Hepatocyte (in vitro differentiated cells): ENCODE measurements at regions not wholly inside any gene's neighbourhood (a gene's known extent, or its start where the extent isn't known, plus 50 kb on each side); places are given as distances from the start of the nearest gene placed in this dataset.

Source experiments
- DNase-seq: peaks from one replicate; pipeline ENCODE4 v3.0.0-alpha.2; 2016; ENCODE audit warnings: low spot score
- H2AFZ ChIP-seq: fragments of 200-600 bp; sonication (generic); 2 replicates; pipeline ENCODE4 v1.6.0; 2016; ENCODE audit warnings: antibody characterized with exemption, mild to moderate bottlenecking
- H3K27ac ChIP-seq: fragments of 200-600 bp; sonication (generic); 2 replicates; pipeline ENCODE4 v1.5.1; 2016; ENCODE audit warnings: mild to moderate bottlenecking
- H3K27me3 ChIP-seq: fragments of 200-600 bp; sonication (generic); 2 replicates; pipeline ENCODE4 v1.6.1; 2016
- H3K36me3 ChIP-seq: fragments of 200-600 bp; sonication (generic); replicated peaks from 2 replicates; pipeline ENCODE4 v1.5.1; 2016; ENCODE audit warnings: low read depth; ENCODE audit not compliant: insufficient read depth
- H3K4me1 ChIP-seq: fragments of 200-600 bp; sonication (generic); 2 replicates; pipeline ENCODE4 v1.5.1; 2016; ENCODE audit warnings: mild to moderate bottlenecking, moderate library complexity; ENCODE audit not compliant: insufficient read depth
- H3K4me2 ChIP-seq: fragments of 200-600 bp; sonication (generic); 2 replicates; pipeline ENCODE4 v1.6.0; 2016
- H3K4me3 ChIP-seq: fragments of 200-600 bp; sonication (generic); 2 replicates; pipeline ENCODE4 v1.5.1; 2016; ENCODE audit warnings: mild to moderate bottlenecking
- H3K79me2 ChIP-seq: fragments of 200-600 bp; sonication (generic); 2 replicates; pipeline ENCODE4 v1.6.0; 2017; ENCODE audit warnings: mild to moderate bottlenecking
- H3K9me2 ChIP-seq: fragments of 200-600 bp; sonication (generic); replicated peaks from 2 replicates; pipeline ENCODE4 v1.6.0; 2017; ENCODE audit warnings: mild to moderate bottlenecking; ENCODE audit not compliant: insufficient read depth
- H3K9me3 ChIP-seq: fragments of 200-600 bp; sonication (generic); 2 replicates; pipeline ENCODE4 v1.5.1; 2016; ENCODE audit warnings: low read depth, mild to moderate bottlenecking
- H4K20me1 ChIP-seq: fragments of 200-600 bp; sonication (generic); 2 replicates; pipeline ENCODE4 v1.6.0; 2016; ENCODE audit warnings: mild to moderate bottlenecking; ENCODE audit not compliant: insufficient read depth, poor library complexity, severe bottlenecking
- EZH2 ChIP-seq: fragments of 200-600 bp; sonication (generic); IDR thresholded peaks from 2 replicates; pipeline ENCODE4 v1.6.1; 2016; ENCODE audit warnings: antibody characterized with exemption, mild to moderate bottlenecking, borderline replicate concordance
- EZH2phosphoT487 ChIP-seq: fragments of 200-600 bp; sonication (generic); IDR thresholded peaks from one replicate; pipeline ENCODE4 v1.6.1; 2018; ENCODE audit warnings: antibody characterized with exemption, mild to moderate bottlenecking, low read depth, moderate library complexity; ENCODE audit not compliant: unreplicated experiment, severe bottlenecking
- WGBS: methylation state at CpG from one replicate; pipeline ENCODE4 v1.1.6; 2016; ENCODE audit warnings: low lambda C conversion rate; ENCODE audit errors: missing lambda C conversion rate; 5-methylcytosine and 5-hydroxymethylcytosine counted together
- TF ChIP-seq, protein P1 (sequence below): fragments of 200-600 bp; sonication (generic); IDR thresholded peaks from 2 replicates; pipeline ENCODE4 v1.5.1; 2016; ENCODE audit warnings: antibody characterized with exemption, mild to moderate bottlenecking; ENCODE audit not compliant: poor library complexity

DNA sequence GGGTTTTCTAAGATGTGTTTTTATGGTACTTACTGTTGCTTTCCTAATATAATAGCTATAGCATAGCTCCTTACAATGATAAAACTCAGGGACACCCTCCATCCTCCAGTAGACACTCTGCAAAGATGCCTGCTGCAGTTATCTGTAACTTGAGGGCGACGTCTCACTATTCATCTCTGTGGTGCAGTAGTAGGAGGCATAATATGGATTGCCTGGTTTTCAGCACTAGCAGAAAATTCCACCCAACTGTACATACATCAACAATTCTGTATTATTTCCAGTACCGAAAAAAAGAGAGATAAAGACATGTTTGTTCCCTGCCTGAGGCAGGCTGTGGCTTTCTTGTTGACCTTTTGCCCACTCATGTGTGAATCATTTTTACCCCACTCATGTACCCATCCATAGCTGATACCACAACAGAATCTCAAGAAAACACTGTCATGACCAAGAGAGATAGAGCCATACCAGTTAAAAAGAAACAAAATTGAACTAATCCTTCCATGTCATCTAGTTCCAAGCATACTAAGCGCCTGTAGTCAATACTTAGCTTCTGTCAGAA is 220.1 kb downstream of the RAB28 start:
- Histone ChIP-seq H3K9me2 (no peaks in the 10 kb centered on the region), H3K27ac (no peak overlapping the region), H3K36me3 (no peaks in the 10 kb centered on the region), H3K4me2 (no peak overlapping the region), H4K20me1 (no peaks in the 10 kb centered on the region), H3K4me1 (no peaks in the 10 kb centered on the region), H3K9me3 (no peaks in the 10 kb centered on the region), H3K4me3 (no peak overlapping the region), H3K27me3 (no peaks in the 10 kb centered on the region), H2AFZ (no peak overlapping the region), H3K79me2 (no peaks in the 10 kb centered on the region)
- WGBS = 86% methylated on average over 4 of the region's 4 CpGs
- DNase-seq = no peak
- TF ChIP-seq EZH2 (no peak), EZH2phosphoT487 (no peak)
- TF ChIP-seq, protein P1, sequence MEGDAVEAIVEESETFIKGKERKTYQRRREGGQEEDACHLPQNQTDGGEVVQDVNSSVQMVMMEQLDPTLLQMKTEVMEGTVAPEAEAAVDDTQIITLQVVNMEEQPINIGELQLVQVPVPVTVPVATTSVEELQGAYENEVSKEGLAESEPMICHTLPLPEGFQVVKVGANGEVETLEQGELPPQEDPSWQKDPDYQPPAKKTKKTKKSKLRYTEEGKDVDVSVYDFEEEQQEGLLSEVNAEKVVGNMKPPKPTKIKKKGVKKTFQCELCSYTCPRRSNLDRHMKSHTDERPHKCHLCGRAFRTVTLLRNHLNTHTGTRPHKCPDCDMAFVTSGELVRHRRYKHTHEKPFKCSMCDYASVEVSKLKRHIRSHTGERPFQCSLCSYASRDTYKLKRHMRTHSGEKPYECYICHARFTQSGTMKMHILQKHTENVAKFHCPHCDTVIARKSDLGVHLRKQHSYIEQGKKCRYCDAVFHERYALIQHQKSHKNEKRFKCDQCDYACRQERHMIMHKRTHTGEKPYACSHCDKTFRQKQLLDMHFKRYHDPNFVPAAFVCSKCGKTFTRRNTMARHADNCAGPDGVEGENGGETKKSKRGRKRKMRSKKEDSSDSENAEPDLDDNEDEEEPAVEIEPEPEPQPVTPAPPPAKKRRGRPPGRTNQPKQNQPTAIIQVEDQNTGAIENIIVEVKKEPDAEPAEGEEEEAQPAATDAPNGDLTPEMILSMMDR = no peak

DNA sequence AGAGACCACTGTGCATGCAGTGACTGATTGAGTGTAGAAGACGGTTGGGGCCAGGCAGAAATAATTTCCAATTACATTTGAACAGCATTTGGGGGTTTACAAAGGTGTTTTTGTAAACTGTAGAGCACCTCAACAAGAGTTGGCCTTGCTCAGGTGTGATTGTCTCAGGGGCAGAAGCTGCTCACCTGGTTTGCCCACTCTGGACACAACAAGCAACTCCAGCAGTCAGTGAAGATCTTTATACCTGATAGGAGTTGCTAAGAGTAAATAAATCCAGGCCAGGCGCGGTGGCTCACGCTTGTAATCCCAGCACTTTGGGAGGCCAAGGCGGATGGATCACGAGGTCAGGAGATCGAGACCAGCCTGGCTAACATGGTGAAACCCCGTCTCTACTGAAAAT is 221.3 kb downstream of the RAB28 start:
- no peaks in the 10 kb centered on the region for H3K9me2 ChIP-seq
- H3K4me3 ChIP-seq = no peak overlapping the region
- no peak overlapping the region for H2AFZ ChIP-seq
- no peaks in the 10 kb centered on the region for H3K4me1 ChIP-seq
- no peak for DNase-seq
- 90% methylated on average over 8 of the region's 8 CpGs for WGBS
- no peaks in the 10 kb centered on the region for H3K27me3 ChIP-seq
- H3K4me2 ChIP-seq = no peak overlapping the region
- no peak overlapping the region for H3K27ac ChIP-seq
- TF ChIP-seq EZH2 (no peak), EZH2phosphoT487 (no peak)
- TF ChIP-seq, protein P1 = no peak
- no peaks in the 10 kb centered on the region for H3K79me2 ChIP-seq
- no peaks in the 10 kb centered on the region for H4K20me1 ChIP-seq
- no peaks in the 10 kb centered on the region for H3K36me3 ChIP-seq
- no peaks in the 10 kb centered on the region for H3K9me3 ChIP-seq

DNA sequence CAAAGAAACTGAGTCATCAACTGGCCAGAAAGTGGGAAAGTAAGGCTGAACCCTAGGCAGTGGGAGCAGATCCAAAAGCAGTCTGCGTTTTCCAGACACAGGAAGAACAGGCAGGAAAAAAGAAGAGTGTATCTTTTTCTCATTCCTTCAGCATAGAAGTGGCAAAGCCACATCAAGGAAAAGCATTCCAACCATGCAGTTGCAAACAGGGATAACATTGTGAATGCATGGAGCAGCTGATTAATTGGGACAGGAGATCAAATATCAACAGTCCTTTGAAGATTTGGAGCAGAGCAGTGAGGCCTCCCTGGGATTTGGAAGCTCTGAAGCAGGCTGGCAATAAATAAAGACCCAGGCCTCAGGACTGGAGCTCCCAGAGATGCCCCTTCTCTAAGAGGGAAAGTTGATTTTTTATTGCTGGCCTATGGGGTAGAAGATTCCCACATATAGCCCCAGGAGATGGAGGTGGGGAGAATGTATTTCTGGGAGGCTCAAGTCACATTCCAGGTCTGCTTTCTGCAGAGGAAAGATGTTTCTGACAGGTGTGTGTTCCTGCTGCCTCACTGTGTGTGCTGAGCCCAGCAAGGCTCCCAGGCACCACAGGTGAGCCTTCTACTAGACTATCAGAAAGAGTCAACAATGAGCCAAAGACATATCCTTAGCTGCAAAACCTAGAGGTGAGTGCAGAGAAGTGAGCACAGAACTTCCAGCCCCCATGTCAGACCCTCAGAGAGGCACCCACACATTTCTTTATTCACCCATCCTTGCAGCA is 222.5 kb downstream of the RAB28 start:
- no peak overlapping the region for H3K4me3 ChIP-seq
- H3K4me1 ChIP-seq = no peaks in the 10 kb centered on the region
- H3K27me3 ChIP-seq = no peaks in the 10 kb centered on the region
- DNase-seq = no peak
- whole genome bisulfite sequencing = 33% methylated on average over 1 of the region's 1 CpG
- no peak for TF ChIP-seq EZH2phosphoT487
- no peak for TF ChIP-seq EZH2
- TF ChIP-seq, protein P1 = no peak
- no peaks in the 10 kb centered on the region for H4K20me1 ChIP-seq
- H3K79me2 ChIP-seq = no peaks in the 10 kb centered on the region
- no peaks in the 10 kb centered on the region for H3K36me3 ChIP-seq
- H2AFZ ChIP-seq = no peak overlapping the region
- H3K9me2 ChIP-seq = no peaks in the 10 kb centered on the region
- H3K27ac ChIP-seq = no peak overlapping the region
- H3K4me2 ChIP-seq = no peak overlapping the region
- no peaks in the 10 kb centered on the region for H3K9me3 ChIP-seq
